CD4-positive, alpha-beta T cell treated with Interleukin-10 for 1 hour (primary cell): ENCODE measurements at regions not wholly inside any gene's neighbourhood (a gene's known extent, or its start where the extent isn't known, plus 50 kb on each side); places are given as distances from the start of the nearest gene placed in this dataset.
"Not testable (repeated sequence)": the region's sequence is repeated elsewhere in the genome, so short reads cannot be mapped to it uniquely, and the experiment has no call there.

Experiments
- DNase-seq: peaks from one replicate; pipeline ENCODE4 v3.0.0-alpha.2; 2020

DNA sequence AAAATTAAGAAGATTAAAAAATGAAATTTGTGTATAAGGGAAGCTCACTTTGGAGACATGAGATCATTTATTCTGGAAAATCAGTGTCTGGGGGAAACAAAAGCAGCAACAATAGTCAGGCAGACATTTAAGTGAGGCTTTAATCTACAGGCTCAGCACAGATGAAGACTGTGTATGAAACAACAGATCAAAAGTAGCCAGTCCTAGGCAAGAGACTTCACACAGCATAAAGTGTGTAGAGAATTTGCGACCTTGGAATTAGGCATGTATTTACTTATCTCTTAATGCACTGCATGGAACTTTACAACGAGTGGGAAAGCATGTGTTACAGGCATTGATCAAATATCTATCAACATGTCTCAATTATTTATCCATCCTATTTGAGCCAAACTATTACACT, 1099.9 kb downstream of the PLA2G4A start:
- DNase-seq, result no peak

DNA sequence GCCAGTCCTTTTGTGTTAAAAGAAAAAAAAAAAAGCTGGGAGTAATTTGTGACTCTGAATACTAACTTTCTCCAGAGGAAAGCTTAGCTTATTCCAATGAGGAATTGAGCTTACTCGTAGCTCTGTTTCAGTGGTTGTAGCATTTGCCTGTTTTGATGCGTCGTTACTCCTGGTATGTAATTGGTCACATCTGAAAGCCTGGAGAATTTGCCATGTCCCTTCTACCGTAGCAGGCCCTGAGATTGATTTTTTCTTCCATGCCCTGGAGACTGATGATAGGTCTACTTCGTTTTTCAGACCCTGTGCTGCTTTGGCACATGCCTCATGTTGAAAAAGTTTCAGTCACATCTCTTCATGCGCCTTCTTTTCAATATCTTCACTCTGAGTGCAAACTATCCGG, 1103.0 kb downstream of the PLA2G4A start:
- no peak for DNase-seq

GRCh38 chr1:187933562-187934419, 1105.0 kb downstream of the PLA2G4A start:
- no peak for DNase-seq

- no peak for DNase-seq
These were observed 1107.9 kb downstream of the PLA2G4A start for GRCh38 chr1:187936667-187937066.

GRCh38 chr1:187938092-187938491, 1109.3 kb downstream of the PLA2G4A start:
- no peak for DNase-seq

- no peak for DNase-seq
These were observed 1114.2 kb downstream of the PLA2G4A start for GRCh38 chr1:187942986-187943385.

DNA sequence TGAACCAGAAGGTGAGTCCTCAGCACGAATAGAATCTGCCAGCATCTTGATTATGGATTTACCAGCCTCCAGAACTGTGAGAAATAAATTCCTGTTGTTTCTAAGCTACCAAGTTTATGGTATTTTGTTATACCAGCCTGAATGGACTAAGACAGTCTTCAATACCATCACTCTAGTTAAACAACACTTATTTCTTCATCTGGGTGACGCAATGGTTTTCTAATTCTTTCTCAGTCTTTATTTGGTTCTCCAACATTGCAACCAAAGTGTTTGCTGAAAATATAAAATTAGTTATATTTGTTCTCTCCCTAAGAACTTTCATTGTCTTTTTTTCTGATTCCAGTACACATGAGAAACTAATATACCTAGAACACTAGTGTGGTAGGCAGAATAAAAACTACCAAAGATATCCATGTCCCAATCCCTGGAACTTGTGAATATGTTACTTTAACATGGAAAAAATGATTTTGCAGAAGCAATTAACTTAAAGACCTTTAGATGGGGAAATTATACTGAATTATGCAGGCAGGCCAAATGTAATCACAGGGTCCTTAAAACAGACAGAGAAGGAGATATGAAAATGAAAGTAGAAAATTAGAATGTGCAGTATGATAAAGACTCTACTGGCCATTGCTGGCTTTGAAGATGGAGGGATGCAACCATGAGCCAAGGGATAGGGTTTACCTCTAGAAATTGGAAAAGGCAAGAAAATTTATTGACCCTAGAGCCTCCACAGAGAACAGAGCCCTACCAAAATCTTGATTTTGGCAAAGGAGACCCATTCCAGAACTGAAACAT, 1115.1 kb downstream of the PLA2G4A start:
- DNase-seq, result no peak

DNA sequence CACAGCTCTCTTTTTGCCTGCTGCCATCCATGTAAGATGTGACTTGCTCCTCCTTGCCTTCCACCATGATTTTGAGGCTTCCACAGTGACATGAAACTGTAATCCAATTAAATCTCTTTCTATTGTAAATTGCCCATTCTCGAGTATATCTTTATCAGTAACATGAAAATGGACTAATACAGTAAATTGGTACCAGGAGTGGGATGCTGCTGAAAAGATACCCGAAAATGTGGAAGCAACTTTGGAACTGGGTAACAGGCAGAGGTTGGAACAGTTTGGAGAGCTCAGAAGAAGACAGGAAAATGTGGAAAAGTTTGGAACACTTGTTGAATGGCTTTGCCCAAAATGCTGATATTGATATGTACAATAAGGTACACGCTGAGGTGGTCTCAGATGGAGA, 1117.9 kb downstream of the PLA2G4A start:
- DNase-seq, result not testable (repeated sequence)

DNA sequence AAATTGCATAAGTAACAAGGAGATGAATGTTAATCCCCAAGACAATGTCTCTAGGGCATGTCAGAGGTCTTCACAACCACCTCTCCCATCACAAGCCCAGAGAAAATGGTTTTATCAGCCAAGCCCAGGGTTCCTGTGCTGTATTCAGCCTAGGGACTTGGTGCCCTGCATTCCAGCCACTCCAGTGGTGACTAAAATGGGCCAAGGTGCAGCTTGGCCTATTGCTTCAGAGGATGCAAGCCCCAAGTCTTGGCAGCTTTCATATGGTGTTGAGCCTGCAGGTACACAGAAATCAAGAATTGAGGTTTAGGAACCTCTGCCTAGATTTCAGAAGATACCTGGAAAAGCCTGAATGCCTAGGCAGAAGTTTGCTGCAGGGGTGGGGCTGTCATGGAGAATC, 1118.6 kb downstream of the PLA2G4A start:
- no peak for DNase-seq

DNA sequence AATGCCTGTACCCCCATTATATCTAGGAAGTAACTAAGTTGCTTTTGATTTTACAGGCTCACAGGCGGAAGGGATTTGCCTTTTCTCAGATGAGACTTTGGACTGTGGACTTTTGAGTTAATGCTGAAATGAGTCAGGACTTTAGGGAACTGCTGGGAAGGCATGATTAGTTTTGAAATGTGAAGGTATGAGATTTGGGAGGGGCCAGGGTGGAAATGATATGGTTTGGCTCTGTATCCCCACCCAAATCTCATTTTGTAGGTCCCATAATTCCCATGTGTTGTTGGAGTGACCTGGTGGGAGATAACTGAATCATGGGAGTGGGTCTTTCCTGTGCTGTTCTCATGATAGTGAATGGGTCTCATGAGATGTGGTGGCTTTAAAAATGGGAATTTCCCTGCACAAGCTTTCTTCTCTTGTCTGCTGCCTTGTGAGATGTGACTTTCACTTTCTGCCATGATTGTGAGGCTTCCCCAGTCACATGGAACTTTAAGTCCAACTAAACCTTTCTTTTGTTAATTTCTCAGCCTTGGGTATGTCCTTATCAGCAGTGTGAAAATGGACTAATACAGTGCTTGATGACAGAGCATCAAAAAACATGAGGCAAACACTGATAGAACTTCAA, 1119.5 kb downstream of the PLA2G4A start:
- no peak for DNase-seq

DNA sequence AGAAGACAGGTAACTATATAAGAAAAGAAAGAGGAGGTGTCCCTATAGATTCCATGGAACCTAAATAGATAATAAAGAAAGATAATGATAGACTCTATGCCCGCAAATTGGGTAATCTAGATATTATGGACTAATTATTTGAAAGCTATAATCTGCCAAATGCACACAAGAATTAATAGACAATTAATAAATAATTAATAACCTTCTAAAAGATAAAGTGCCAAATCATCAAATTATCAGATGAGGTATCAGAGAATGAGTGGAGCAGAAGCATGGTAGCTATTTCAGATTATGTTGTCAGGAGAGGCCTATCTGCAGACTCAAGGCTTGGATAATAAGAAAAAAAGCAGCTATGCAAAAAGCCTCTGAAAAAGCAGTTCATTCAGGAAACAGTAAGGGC, 1120.8 kb downstream of the PLA2G4A start:
- DNase-seq, result no peak

DNA sequence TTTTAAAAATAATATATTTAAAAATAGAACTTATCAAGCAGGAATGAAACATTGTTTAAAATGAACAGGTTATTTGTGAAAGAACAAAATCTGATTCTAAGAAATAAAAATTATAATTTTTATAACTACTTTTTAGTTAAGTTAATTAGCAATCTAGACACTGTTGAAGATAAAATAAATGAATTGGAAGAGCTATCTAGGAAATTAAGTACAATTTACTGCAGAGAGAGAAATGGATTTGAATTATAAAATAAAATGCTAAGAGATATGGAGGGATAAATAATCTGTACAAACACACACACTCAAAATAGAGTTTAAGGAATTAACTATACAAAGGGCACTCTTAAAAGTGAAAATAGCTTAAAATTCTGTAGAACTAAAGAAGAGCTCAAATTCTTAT, 1123.1 kb downstream of the PLA2G4A start:
- no peak for DNase-seq

DNA sequence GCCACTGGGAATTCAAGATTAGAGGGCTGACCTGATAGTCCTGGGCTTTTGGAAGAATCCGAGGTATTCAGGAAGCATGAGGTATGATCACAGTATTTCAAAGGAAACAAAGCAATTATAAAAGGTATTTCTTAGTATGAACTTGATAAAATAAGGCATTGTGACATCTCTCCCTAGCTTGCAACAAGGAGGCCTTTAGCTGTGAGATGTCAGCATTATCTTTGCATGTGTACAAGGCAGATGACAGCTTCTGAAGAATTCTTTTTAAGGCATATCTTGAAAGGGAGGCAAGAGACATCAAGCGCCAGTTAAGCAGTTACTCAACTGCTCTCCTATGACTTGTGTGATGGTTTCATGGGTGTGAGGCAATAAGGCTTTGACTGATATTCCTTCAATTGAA, 1123.7 kb downstream of the PLA2G4A start:
- DNase-seq, result no peak

GRCh38 chr1:187956975-187957374, 1128.2 kb downstream of the PLA2G4A start:
- no peak for DNase-seq

DNA sequence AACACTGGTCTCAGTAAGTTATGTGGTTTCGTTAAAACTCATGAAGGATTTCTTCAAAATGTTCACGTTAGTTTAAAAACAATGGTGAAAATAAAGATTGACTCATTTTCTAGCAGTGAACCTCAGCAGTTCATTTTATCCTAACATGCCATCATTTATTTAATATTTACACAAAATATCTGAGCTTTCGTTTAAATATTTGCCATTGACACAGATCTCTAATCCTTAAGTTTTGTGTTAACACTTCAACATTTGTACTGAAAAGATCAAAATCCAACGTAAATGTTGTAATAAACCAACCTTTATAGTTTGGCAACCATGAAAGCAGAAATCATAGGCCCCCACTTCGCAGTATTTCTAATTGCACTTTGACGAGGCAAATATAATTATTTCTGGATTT, 1129.5 kb downstream of the PLA2G4A start:
- DNase-seq, result no peak

- no peak for DNase-seq
These were observed 1130.3 kb downstream of the PLA2G4A start for GRCh38 chr1:187959062-187959461.

- no peak for DNase-seq
These were observed 1131.4 kb downstream of the PLA2G4A start for GRCh38 chr1:187960125-187960638.

GRCh38 chr1:187961895-187962294, 1133.1 kb downstream of the PLA2G4A start:
- no peak for DNase-seq

- no peak for DNase-seq
These were observed 1143.1 kb downstream of the PLA2G4A start for GRCh38 chr1:187971851-187972250.

GRCh38 chr1:187977298-187977697, 1148.5 kb downstream of the PLA2G4A start:
- no peak for DNase-seq

DNA sequence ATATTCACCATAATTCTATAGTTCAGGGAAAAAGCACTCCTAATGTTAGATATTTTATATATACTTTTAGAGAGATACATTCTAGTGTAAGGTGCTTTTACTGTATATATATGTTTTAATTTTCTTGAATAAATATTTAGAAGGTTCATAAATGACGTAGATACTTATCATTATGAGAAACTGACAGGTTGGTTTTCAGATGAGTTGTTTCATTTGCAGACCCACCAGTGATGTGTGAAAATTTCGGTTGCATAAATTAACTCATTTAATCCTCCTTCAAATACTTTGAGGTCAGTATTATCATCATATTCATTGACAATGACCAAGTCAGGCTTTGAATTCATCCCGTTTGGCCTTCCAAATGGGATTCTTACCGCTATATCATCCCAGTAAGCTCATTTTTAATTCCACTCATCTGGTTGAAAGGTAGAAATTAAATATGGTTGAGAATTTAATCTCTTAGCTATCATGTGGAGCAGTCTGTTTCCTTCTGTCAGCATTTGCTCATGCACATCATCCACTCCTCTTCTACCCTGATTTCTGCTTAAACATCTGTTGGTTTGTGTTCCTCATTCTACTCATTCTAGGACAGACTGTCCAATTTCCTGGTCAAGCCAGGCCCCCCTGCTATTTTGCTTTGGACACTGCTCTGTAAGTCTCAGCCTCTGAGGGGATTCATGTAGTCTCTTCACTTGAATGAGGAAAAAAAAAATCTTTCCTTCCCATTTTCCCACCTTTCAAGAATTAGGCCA, 1156.6 kb downstream of the PLA2G4A start:
- no peak for DNase-seq

GRCh38 chr1:187985897-187986654, 1157.3 kb downstream of the PLA2G4A start:
- DNase-seq, result no peak
